ENCODE measurements at regions not wholly inside any gene's neighbourhood (a gene's known extent, or its start where the extent isn't known, plus 50 kb on each side); places are given as distances from the start of the nearest gene placed in this dataset.

DNA sequence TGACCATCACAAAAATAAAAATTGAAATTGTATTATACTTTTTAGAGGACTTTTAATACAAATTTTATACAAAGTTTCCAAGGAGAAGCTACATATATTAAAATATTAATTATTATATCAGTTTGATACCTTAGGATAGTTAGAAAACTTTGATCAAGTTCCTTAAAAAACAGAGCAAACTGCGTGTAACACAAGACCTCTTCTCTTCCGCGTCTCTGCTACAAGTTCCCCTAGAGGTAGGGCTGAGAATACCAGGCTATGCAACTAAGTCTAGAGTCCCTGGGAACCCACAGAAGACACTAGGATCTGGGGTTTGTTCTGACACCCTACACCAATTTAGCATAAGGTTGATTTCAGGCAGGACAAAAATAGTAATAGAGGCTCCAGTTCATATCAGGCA, 319.0 kb downstream of the FOXG1 start:
- Histone ChIP-seq H3K27ac (ENCODE audit: low read depth, low read length) (no peak overlapping the region), H3K36me3 (ENCODE audit: control insufficient read depth in 1 of 2, insufficient read depth in 2 of 2, low read length in 2 of 2) (no peaks in the 10 kb centered on the region), H3K4me1 (ENCODE audit: control insufficient read depth in 1 of 2, insufficient read depth in 2 of 2, low read length in 2 of 2) (no peaks in the 10 kb centered on the region), H3K4me3 (ENCODE audit: low read depth in 1 of 2, low read length in 2 of 2) (no peak overlapping the region), H3K9me3 (ENCODE audit: control insufficient read depth in 1 of 2, low read length in 2 of 2) (no peaks in the 10 kb centered on the region), H3K9ac (ENCODE audit: low read depth in 1 of 2, low read length in 2 of 2) (no peak overlapping the region), H3K27me3 (ENCODE audit: control insufficient read depth in 1 of 2, insufficient read depth in 2 of 2, low read length in 2 of 2) (no peaks in the 10 kb centered on the region)

DNA sequence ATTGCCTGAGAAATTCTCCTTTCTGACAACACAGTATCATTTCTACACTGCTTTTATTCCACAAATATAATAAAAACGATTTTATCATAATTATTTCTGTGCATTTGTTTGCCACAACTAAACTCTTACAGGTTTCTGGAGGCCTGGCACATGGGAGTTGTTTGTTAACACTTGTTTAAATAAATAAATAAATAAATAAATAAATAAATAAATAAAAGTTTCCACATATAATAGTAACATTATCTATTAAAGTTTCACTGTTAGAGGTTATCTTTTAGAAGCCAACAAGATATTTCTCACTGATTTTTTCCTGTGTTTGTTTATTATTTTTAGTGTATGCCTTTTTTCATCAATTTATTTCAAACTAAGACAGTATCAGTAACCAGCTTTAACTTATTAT, 323.3 kb downstream of the FOXG1 start:
- Histone ChIP-seq H3K27me3 (ENCODE audit: control insufficient read depth in 1 of 2, insufficient read depth in 2 of 2, low read length in 2 of 2) (no peaks in the 10 kb centered on the region), H3K4me1 (ENCODE audit: control insufficient read depth in 1 of 2, insufficient read depth in 2 of 2, low read length in 2 of 2) (no peaks in the 10 kb centered on the region), H3K4me3 (ENCODE audit: low read depth in 1 of 2, low read length in 2 of 2) (no peak overlapping the region), H3K36me3 (ENCODE audit: control insufficient read depth in 1 of 2, insufficient read depth in 2 of 2, low read length in 2 of 2) (no peaks in the 10 kb centered on the region), H3K9me3 (ENCODE audit: control insufficient read depth in 1 of 2, low read length in 2 of 2) (no peaks in the 10 kb centered on the region), H3K9ac (ENCODE audit: low read depth in 1 of 2, low read length in 2 of 2) (no peak overlapping the region), H3K27ac (ENCODE audit: low read depth, low read length) (no peak overlapping the region)

DNA sequence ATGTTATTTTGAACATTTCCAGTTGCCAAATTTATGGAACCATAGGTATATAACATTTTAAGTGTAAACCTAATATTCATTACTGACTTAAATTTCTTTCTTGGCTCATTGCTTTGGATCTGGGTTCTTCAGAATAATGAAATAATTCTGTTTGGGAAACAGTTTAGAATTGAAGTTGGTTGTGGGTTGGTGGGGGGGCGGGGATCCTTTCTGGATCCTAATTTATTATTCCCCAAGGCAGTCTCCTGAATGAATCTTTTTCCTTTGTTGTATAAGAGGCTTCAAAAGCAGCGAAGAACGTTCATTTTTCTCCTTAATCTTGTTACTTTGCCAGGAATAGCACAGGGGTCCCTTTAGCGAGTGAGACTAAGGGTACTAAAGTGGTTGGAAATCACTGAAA, 325.5 kb downstream of the FOXG1 start:
- Histone ChIP-seq H3K9ac (ENCODE audit: low read depth in 1 of 2, low read length in 2 of 2) (no peak overlapping the region), H3K9me3 (ENCODE audit: control insufficient read depth in 1 of 2, low read length in 2 of 2) (no peaks in the 10 kb centered on the region)

DNA sequence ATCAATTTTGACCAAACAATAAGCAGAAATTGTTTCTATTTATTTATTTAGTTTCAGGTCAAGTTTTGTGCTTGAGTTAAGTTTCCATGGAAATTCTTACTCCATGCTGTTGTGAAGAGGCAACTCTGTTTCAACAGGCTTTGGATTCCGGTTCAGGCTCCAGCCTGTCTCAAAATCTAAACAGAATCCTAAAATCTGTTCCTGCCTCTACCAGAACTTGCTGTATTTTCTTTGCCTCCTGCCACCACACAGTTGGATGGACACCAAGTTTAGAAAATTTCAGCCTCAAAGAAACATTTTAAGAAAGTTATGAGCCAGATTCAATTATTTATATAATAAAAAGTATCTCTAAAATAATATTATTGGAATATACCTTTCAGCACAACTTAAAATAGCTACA, 330.9 kb downstream of the FOXG1 start:
- Histone ChIP-seq H3K27ac (ENCODE audit: low read depth, low read length) (no peak overlapping the region), H3K36me3 (ENCODE audit: control insufficient read depth in 1 of 2, insufficient read depth in 2 of 2, low read length in 2 of 2) (no peaks in the 10 kb centered on the region), H3K9ac (ENCODE audit: low read depth in 1 of 2, low read length in 2 of 2) (no peak overlapping the region), H3K4me1 (ENCODE audit: control insufficient read depth in 1 of 2, insufficient read depth in 2 of 2, low read length in 2 of 2) (no peaks in the 10 kb centered on the region), H3K4me3 (ENCODE audit: low read depth in 1 of 2, low read length in 2 of 2) (no peak overlapping the region), H3K27me3 (ENCODE audit: control insufficient read depth in 1 of 2, insufficient read depth in 2 of 2, low read length in 2 of 2) (no peaks in the 10 kb centered on the region), H3K9me3 (ENCODE audit: control insufficient read depth in 1 of 2, low read length in 2 of 2) (no peaks in the 10 kb centered on the region)

More for the DNA sequence above, 325.5 kb downstream of the FOXG1 start:
- no peaks in the 10 kb centered on the region for H3K27me3 ChIP-seq (ENCODE audit: control insufficient read depth in 1 of 2, insufficient read depth in 2 of 2, low read length in 2 of 2)
- no peaks in the 10 kb centered on the region for H3K4me1 ChIP-seq (ENCODE audit: control insufficient read depth in 1 of 2, insufficient read depth in 2 of 2, low read length in 2 of 2)
- H3K4me3 ChIP-seq (ENCODE audit: low read depth in 1 of 2, low read length in 2 of 2): no peak overlapping the region
- no peaks in the 10 kb centered on the region for H3K36me3 ChIP-seq (ENCODE audit: control insufficient read depth in 1 of 2, insufficient read depth in 2 of 2, low read length in 2 of 2)
- no peak overlapping the region for H3K27ac ChIP-seq (ENCODE audit: low read depth, low read length)

DNA sequence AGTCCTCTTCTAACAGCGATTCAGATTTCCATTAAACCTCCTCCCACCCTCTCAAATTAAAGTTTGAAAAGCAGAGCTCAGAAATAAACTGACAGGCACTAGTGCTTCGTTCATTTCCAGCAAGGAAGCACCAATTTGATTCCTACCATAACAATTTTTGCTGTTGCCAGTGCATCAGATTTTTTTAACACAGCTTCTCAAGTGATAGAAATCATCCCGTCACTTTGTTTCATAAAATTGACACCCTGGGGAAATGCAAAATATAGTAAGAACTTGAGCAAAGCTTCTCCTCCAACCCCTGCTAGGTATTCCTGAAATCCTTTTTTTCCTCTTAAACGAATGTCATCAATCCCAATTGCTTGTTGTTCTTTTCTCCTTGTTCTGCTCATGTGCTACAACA, 332.1 kb downstream of the FOXG1 start:
- no peak overlapping the region for H3K4me3 ChIP-seq (ENCODE audit: low read depth in 1 of 2, low read length in 2 of 2)
- no peaks in the 10 kb centered on the region for H3K27me3 ChIP-seq (ENCODE audit: control insufficient read depth in 1 of 2, insufficient read depth in 2 of 2, low read length in 2 of 2)
- no peak overlapping the region for H3K9ac ChIP-seq (ENCODE audit: low read depth in 1 of 2, low read length in 2 of 2)
- no peak overlapping the region for H3K27ac ChIP-seq (ENCODE audit: low read depth, low read length)
- H3K4me1 ChIP-seq (ENCODE audit: control insufficient read depth in 1 of 2, insufficient read depth in 2 of 2, low read length in 2 of 2): no peaks in the 10 kb centered on the region
- no peaks in the 10 kb centered on the region for H3K36me3 ChIP-seq (ENCODE audit: control insufficient read depth in 1 of 2, insufficient read depth in 2 of 2, low read length in 2 of 2)
- H3K9me3 ChIP-seq (ENCODE audit: control insufficient read depth in 1 of 2, low read length in 2 of 2): no peaks in the 10 kb centered on the region

DNA sequence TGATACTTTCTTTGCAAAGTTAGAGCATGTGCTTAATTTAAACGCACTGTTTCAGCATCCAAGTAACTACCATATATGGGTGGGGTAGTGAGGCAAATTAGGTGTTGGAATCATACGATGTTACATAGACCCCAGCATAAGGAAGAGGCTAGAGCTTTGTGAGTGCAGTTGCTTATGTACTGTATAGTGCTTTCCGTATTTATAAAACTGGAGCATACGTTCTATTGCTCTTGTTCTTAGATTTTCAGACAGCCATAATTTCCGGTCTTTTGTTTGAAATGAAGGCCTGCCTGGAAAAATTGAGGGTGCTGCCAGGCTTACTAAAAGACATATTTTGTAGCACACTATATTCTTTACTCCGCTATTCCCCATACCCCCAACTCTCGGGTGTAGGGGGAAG, 335.7 kb downstream of the FOXG1 start:
- H3K4me1 ChIP-seq (ENCODE audit: control insufficient read depth in 1 of 2, insufficient read depth in 2 of 2, low read length in 2 of 2): no peaks in the 10 kb centered on the region
- H3K9ac ChIP-seq (ENCODE audit: low read depth in 1 of 2, low read length in 2 of 2): no peak overlapping the region
- no peak overlapping the region for H3K27ac ChIP-seq (ENCODE audit: low read depth, low read length)
- no peaks in the 10 kb centered on the region for H3K36me3 ChIP-seq (ENCODE audit: control insufficient read depth in 1 of 2, insufficient read depth in 2 of 2, low read length in 2 of 2)
- H3K27me3 ChIP-seq (ENCODE audit: control insufficient read depth in 1 of 2, insufficient read depth in 2 of 2, low read length in 2 of 2): no peaks in the 10 kb centered on the region
- no peak overlapping the region for H3K4me3 ChIP-seq (ENCODE audit: low read depth in 1 of 2, low read length in 2 of 2)
- H3K9me3 ChIP-seq (ENCODE audit: control insufficient read depth in 1 of 2, low read length in 2 of 2): no peaks in the 10 kb centered on the region

DNA sequence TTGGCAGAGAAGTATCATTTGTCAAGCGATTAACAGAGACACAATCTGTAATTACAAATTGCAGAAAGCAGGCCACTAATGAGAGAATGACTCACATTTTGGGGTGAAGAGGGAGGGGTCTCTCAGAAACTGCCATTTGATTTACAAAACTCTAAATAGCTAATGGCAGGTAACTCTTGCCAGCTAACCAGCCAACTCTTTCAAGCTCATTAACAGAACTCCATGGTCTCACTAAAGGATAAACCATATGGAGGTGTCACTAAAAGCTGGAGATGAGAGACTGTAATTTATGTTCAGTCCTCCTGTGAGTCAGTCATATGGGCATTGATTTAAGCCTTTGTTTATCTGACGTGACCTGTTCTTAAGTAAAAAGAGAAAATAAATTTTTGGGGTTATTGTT, 336.4 kb downstream of the FOXG1 start:
- no peaks in the 10 kb centered on the region for H3K9me3 ChIP-seq (ENCODE audit: control insufficient read depth in 1 of 2, low read length in 2 of 2)
- no peaks in the 10 kb centered on the region for H3K4me1 ChIP-seq (ENCODE audit: control insufficient read depth in 1 of 2, insufficient read depth in 2 of 2, low read length in 2 of 2)
- H3K4me3 ChIP-seq (ENCODE audit: low read depth in 1 of 2, low read length in 2 of 2): no peak overlapping the region
- no peaks in the 10 kb centered on the region for H3K36me3 ChIP-seq (ENCODE audit: control insufficient read depth in 1 of 2, insufficient read depth in 2 of 2, low read length in 2 of 2)
- no peak overlapping the region for H3K27ac ChIP-seq (ENCODE audit: low read depth, low read length)
- no peak overlapping the region for H3K9ac ChIP-seq (ENCODE audit: low read depth in 1 of 2, low read length in 2 of 2)
- H3K27me3 ChIP-seq (ENCODE audit: control insufficient read depth in 1 of 2, insufficient read depth in 2 of 2, low read length in 2 of 2): no peaks in the 10 kb centered on the region

DNA sequence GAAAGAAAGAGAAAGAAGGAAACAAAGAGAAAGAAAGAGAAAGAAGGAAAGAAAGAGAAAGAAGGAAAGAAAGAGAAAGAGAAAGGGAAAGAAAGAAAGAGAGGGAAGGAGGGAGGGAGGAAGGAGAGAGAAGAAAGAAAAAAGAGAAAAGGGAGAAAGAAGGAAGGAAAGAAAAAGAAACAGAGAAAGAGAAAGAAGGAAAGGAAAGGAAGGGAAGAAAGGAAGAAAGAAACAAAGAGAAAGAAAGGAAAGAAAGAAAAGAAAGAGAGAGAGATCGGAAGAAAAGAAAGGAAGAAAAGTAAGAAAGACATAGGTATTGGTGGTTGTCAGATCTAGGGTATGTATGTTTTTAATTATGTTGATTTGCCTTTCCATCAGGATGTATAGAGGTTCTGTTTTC, 342.3 kb downstream of the FOXG1 start:
- Histone ChIP-seq H3K27ac (ENCODE audit: low read depth, low read length) (no peak overlapping the region), H3K9ac (ENCODE audit: low read depth in 1 of 2, low read length in 2 of 2) (no peak overlapping the region), H3K4me1 (ENCODE audit: control insufficient read depth in 1 of 2, insufficient read depth in 2 of 2, low read length in 2 of 2) (no peaks in the 10 kb centered on the region), H3K27me3 (ENCODE audit: control insufficient read depth in 1 of 2, insufficient read depth in 2 of 2, low read length in 2 of 2) (no peaks in the 10 kb centered on the region), H3K4me3 (ENCODE audit: low read depth in 1 of 2, low read length in 2 of 2) (no peak overlapping the region), H3K36me3 (ENCODE audit: control insufficient read depth in 1 of 2, insufficient read depth in 2 of 2, low read length in 2 of 2) (no peaks in the 10 kb centered on the region), H3K9me3 (ENCODE audit: control insufficient read depth in 1 of 2, low read length in 2 of 2) (no peaks in the 10 kb centered on the region)

DNA sequence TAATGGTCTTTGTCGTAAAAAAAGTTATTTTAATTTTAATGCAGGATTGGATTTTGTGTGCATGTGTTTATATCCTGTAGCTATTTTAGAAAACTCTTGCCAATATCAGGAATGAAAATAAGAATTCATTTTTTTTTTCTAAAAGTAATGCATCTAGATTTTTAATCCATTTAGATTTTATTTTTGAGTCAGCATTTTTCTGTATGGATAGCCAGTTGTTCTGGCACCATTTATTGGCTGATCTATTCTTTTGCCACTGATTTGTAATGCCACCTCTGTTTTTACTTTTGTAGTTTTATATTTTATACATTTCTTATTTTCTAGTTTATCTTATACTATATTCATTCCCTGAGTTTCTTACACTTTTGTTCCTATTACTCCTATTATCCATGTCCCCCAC, 343.0 kb downstream of the FOXG1 start:
- Histone ChIP-seq H3K9ac (ENCODE audit: low read depth in 1 of 2, low read length in 2 of 2) (no peak overlapping the region), H3K27ac (ENCODE audit: low read depth, low read length) (no peak overlapping the region), H3K4me3 (ENCODE audit: low read depth in 1 of 2, low read length in 2 of 2) (no peak overlapping the region), H3K27me3 (ENCODE audit: control insufficient read depth in 1 of 2, insufficient read depth in 2 of 2, low read length in 2 of 2) (no peaks in the 10 kb centered on the region), H3K4me1 (ENCODE audit: control insufficient read depth in 1 of 2, insufficient read depth in 2 of 2, low read length in 2 of 2) (no peaks in the 10 kb centered on the region), H3K9me3 (ENCODE audit: control insufficient read depth in 1 of 2, low read length in 2 of 2) (no peaks in the 10 kb centered on the region), H3K36me3 (ENCODE audit: control insufficient read depth in 1 of 2, insufficient read depth in 2 of 2, low read length in 2 of 2) (no peaks in the 10 kb centered on the region)

DNA sequence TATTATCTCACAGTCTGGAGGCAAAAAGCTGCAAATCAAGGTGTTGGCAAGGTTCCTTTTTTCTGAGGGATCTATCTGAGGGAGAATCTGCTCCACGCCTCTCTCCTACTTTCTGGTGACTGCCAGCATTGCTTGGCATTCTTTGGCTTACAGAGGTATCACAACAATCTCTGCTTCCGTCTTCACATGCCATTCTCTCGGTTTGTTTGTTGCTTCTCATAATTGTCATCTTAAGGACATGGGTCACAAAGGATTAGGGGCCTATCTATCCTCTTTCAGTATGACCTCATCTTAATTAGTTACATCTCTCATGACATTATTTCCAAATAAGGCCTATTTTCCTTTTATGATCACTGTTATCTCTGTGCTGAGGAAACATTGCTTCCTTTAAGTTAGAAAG, 345.0 kb downstream of the FOXG1 start:
- no peak overlapping the region for H3K4me3 ChIP-seq (ENCODE audit: low read depth in 1 of 2, low read length in 2 of 2)
- no peaks in the 10 kb centered on the region for H3K4me1 ChIP-seq (ENCODE audit: control insufficient read depth in 1 of 2, insufficient read depth in 2 of 2, low read length in 2 of 2)
- no peaks in the 10 kb centered on the region for H3K9me3 ChIP-seq (ENCODE audit: control insufficient read depth in 1 of 2, low read length in 2 of 2)
- H3K36me3 ChIP-seq (ENCODE audit: control insufficient read depth in 1 of 2, insufficient read depth in 2 of 2, low read length in 2 of 2): no peaks in the 10 kb centered on the region
- H3K27ac ChIP-seq (ENCODE audit: low read depth, low read length): no peak overlapping the region
- H3K9ac ChIP-seq (ENCODE audit: low read depth in 1 of 2, low read length in 2 of 2): no peak overlapping the region
- H3K27me3 ChIP-seq (ENCODE audit: control insufficient read depth in 1 of 2, insufficient read depth in 2 of 2, low read length in 2 of 2): no peaks in the 10 kb centered on the region

DNA sequence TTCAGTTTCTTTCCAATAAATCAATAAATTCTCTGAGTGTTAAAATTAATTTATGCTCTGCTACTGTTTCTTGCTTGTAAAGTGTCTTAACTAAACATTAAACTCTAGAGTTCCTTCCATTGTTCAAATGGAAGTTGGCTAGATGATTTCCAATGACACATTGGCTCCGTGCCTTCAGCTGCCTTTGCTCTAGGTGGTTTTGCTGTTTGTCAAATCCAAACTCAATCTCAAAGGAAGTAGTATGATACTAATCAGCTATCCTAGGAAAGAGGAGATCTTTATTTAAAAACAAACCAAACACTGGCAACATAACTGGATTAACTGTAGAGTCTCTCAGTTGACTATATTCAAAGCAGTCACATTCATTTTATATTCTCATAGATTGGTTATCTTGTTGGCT, 356.4 kb downstream of the FOXG1 start:
- H3K9ac ChIP-seq (ENCODE audit: low read depth in 1 of 2, low read length in 2 of 2): no peak overlapping the region
- H3K27ac ChIP-seq (ENCODE audit: low read depth, low read length): no peak overlapping the region
- no peaks in the 10 kb centered on the region for H3K36me3 ChIP-seq (ENCODE audit: control insufficient read depth in 1 of 2, insufficient read depth in 2 of 2, low read length in 2 of 2)
- no peaks in the 10 kb centered on the region for H3K9me3 ChIP-seq (ENCODE audit: control insufficient read depth in 1 of 2, low read length in 2 of 2)
- H3K4me3 ChIP-seq (ENCODE audit: low read depth in 1 of 2, low read length in 2 of 2): no peak overlapping the region
- no peaks in the 10 kb centered on the region for H3K27me3 ChIP-seq (ENCODE audit: control insufficient read depth in 1 of 2, insufficient read depth in 2 of 2, low read length in 2 of 2)
- no peaks in the 10 kb centered on the region for H3K4me1 ChIP-seq (ENCODE audit: control insufficient read depth in 1 of 2, insufficient read depth in 2 of 2, low read length in 2 of 2)

Measured in duodenal mucosa (tissue), 2 donors.